Keratinocyte (primary cell): ENCODE measurements at regions not wholly inside any gene's neighbourhood (a gene's known extent, or its start where the extent isn't known, plus 50 kb on each side); places are given as distances from the start of the nearest gene placed in this dataset.

Experiments
- DNase-seq: peaks from one replicate; pipeline ENCODE4 v3.0.0-alpha.2; 2011; ENCODE audit warnings: low read depth, missing footprints, low spot score
- FAIRE-seq: peaks from 2 replicates; lab custom pipeline; 2011; peaks lifted over from hg19 to GRCh38; lab: Jason Lieb, UNC
- H2AFZ ChIP-seq: 2 replicates; pipeline ENCODE4 v1.6.0; 2012; ENCODE audit warnings: low read length, control low read depth, inconsistent platforms; ENCODE audit not compliant: control insufficient read depth
- H3K27ac ChIP-seq: 2 replicates; pipeline ENCODE4 v1.5.1; 2011; ENCODE audit warnings: low read length; ENCODE audit not compliant: control insufficient read depth, insufficient read depth
- H3K27me3 ChIP-seq: 3 replicates; pipeline ENCODE4 v1.6.0; 2011; ENCODE audit warnings: low read length; ENCODE audit not compliant: control insufficient read depth, insufficient read depth; ENCODE audit errors: extremely low read depth
- H3K36me3 ChIP-seq, 2 experiments: 2 replicates in 1 of 2; 3 replicates in 1 of 2; pipeline ENCODE4 v1.5.1; 2011; ENCODE audit warnings: low read length in 2 of 2, mild to moderate bottlenecking in 1 of 2; ENCODE audit not compliant: control insufficient read depth in 2 of 2, insufficient read depth in 2 of 2; ENCODE audit errors: extremely low read depth in 1 of 2
- H3K4me1 ChIP-seq: 3 replicates; pipeline ENCODE4 v1.5.1; 2011; ENCODE audit warnings: low read length; ENCODE audit not compliant: control insufficient read depth, insufficient read depth; ENCODE audit errors: extremely low read depth
- H3K4me2 ChIP-seq: 3 replicates; pipeline ENCODE4 v1.6.0; 2011; ENCODE audit warnings: low read depth, low read length; ENCODE audit not compliant: control insufficient read depth, insufficient read depth; ENCODE audit errors: extremely low read depth
- H3K4me3 ChIP-seq, 3 experiments: fragments of 200-600 bp in 1 of 3; sonication (generic) in 1 of 3; 2 replicates in 2 of 3; 3 replicates in 1 of 3; pipeline ENCODE4 v1.5.1; 2011 to 2016; ENCODE audit warnings: low read length in 3 of 3, mild to moderate bottlenecking in 3 of 3, control low read depth in 2 of 3, inconsistent platforms in 1 of 3, low read depth in 1 of 3, mixed read lengths in 1 of 3, mixed run types in 1 of 3, moderate library complexity in 1 of 3; ENCODE audit not compliant: control insufficient read depth in 2 of 3, insufficient read depth in 2 of 3; ENCODE audit errors: extremely low read depth in 1 of 3
- H3K79me2 ChIP-seq: 2 replicates; pipeline ENCODE4 v1.6.0; 2012; ENCODE audit warnings: low read length; ENCODE audit not compliant: control insufficient read depth, insufficient read depth
- H3K9ac ChIP-seq: 3 replicates; pipeline ENCODE4 v1.6.0; 2011; ENCODE audit warnings: low read length; ENCODE audit not compliant: control insufficient read depth, insufficient read depth; ENCODE audit errors: extremely low read depth
- H3K9me1 ChIP-seq: 3 replicates; pipeline ENCODE4 v1.6.0; 2011; ENCODE audit warnings: low read length; ENCODE audit not compliant: control insufficient read depth, insufficient read depth; ENCODE audit errors: extremely low read depth
- H3K9me3 ChIP-seq: 2 replicates; pipeline ENCODE4 v1.5.1; 2012; ENCODE audit warnings: low read depth, low read length; ENCODE audit not compliant: control insufficient read depth
- H4K20me1 ChIP-seq: 3 replicates; pipeline ENCODE4 v1.6.0; 2011; ENCODE audit warnings: low read length; ENCODE audit not compliant: control insufficient read depth, insufficient read depth; ENCODE audit errors: extremely low read depth
- EZH2 ChIP-seq: IDR thresholded peaks from one replicate; pipeline ENCODE4 v1.6.1; 2012; ENCODE audit warnings: inconsistent platforms, mild to moderate bottlenecking, low read length, moderate library complexity
- dilution Hi-C: fragments of 300-500 bp; cut with MboI; formaldehyde crosslinking; loops from one replicate; pipeline ENCODE4 v1.7.0; 2020; ENCODE audit warnings: low sequenced_read_pairs; ENCODE audit not compliant: extremely low pct_ligation_motif_present
- TF ChIP-seq, protein P1 (sequence below), 3 experiments: IDR thresholded peaks in 1 of 3; conservative IDR thresholded peaks in 1 of 3; optimal IDR thresholded peaks in 1 of 3; 2 replicates in 2 of 3; 3 replicates in 1 of 3; pipeline versions ENCODE3 to v1.5.1; 2011; ENCODE audit warnings: low read length in 3 of 3, mild to moderate bottlenecking in 3 of 3, moderate library complexity in 2 of 3, control low read depth in 1 of 3, inconsistent platforms in 1 of 3; ENCODE audit not compliant: insufficient read depth in 2 of 3; ENCODE audit errors: extremely low read depth in 1 of 3

DNA sequence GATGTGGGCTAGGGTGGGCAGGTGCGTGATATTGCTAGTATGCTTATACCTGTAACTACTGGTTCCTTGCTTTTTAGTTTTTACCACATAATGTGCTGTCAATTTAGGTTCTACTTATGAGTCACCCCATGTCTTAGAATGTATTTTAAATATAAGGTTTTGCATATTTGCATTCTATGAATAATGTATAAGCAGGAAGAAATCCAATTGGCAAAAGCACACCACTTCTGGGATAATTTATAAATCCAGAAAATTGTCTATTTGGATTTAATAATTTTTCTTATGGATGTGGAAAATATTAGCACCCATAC lies 421.6 kb downstream of the PCDH7 start:
- Histone ChIP-seq H3K9ac (no peak overlapping the region), H3K79me2 (no peaks in the 10 kb centered on the region), H3K9me1 (no peaks in the 10 kb centered on the region), H2AFZ (no peak overlapping the region), H3K27me3 (no peaks in the 10 kb centered on the region), H3K4me3 (no peak overlapping the region), H3K4me1 (no peaks in the 10 kb centered on the region), H3K4me2 (no peak overlapping the region), H4K20me1 (no peaks in the 10 kb centered on the region), H3K27ac (no peak overlapping the region), H3K9me3 (no peaks in the 10 kb centered on the region), H3K36me3 (no peaks in the 10 kb centered on the region)
- DNase-seq (no peak), FAIRE-seq (no peak)
- TF ChIP-seq, protein P1, sequence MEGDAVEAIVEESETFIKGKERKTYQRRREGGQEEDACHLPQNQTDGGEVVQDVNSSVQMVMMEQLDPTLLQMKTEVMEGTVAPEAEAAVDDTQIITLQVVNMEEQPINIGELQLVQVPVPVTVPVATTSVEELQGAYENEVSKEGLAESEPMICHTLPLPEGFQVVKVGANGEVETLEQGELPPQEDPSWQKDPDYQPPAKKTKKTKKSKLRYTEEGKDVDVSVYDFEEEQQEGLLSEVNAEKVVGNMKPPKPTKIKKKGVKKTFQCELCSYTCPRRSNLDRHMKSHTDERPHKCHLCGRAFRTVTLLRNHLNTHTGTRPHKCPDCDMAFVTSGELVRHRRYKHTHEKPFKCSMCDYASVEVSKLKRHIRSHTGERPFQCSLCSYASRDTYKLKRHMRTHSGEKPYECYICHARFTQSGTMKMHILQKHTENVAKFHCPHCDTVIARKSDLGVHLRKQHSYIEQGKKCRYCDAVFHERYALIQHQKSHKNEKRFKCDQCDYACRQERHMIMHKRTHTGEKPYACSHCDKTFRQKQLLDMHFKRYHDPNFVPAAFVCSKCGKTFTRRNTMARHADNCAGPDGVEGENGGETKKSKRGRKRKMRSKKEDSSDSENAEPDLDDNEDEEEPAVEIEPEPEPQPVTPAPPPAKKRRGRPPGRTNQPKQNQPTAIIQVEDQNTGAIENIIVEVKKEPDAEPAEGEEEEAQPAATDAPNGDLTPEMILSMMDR (optimal IDR thresholded peaks at IDR 0.05 in 1 of 3, IDR thresholded peaks at IDR 0.05 in 1 of 3, conservative IDR thresholded peaks at IDR 0.05 in 1 of 3; ENCODE audit: extremely low read depth in 1 of 3, insufficient read depth in 2 of 3, low read length in 3 of 3), result no peak
- TF ChIP-seq EZH2, result no peak
- dilution Hi-C loops, result no loop called here

DNA sequence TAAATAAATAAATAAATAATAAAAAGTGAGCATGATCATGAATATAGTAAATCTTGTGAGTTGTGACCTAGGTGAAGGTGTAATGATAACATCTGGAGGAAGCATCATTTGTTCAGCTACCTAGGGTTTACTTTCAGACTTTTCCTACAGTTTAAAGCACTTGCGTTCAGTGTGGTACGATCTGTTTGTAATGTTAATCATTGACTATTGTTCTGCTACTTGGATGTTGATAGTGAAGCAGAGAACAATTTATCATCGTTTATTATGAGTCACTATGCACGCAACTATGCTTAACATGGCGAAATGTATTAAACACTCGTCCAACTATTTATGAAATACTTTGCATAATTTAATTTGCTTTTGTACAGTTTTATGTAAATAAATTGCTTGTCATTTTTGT lies 426.2 kb downstream of the PCDH7 start:
- Histone ChIP-seq H3K36me3 (no peaks in the 10 kb centered on the region), H3K4me2 (no peak overlapping the region), H3K79me2 (no peaks in the 10 kb centered on the region), H3K9me3 (no peaks in the 10 kb centered on the region), H3K4me1 (no peaks in the 10 kb centered on the region), H3K4me3 (no peak overlapping the region), H3K27ac (no peak overlapping the region), H3K9ac (no peak overlapping the region), H3K27me3 (no peaks in the 10 kb centered on the region), H2AFZ (no peak overlapping the region), H4K20me1 (no peaks in the 10 kb centered on the region), H3K9me1 (no peaks in the 10 kb centered on the region)
- FAIRE-seq (no peak), DNase-seq (no peak)
- no peak for TF ChIP-seq EZH2
- TF ChIP-seq, protein P1 (optimal IDR thresholded peaks at IDR 0.05 in 1 of 3, IDR thresholded peaks at IDR 0.05 in 1 of 3, conservative IDR thresholded peaks at IDR 0.05 in 1 of 3; ENCODE audit: extremely low read depth in 1 of 3, insufficient read depth in 2 of 3, low read length in 3 of 3), result no peak
- dilution Hi-C loops, result no loop called here
